ENCODE measurements at regions not wholly inside any gene's neighbourhood (a gene's known extent, or its start where the extent isn't known, plus 50 kb on each side); places are given as distances from the start of the nearest gene placed in this dataset.

DNA sequence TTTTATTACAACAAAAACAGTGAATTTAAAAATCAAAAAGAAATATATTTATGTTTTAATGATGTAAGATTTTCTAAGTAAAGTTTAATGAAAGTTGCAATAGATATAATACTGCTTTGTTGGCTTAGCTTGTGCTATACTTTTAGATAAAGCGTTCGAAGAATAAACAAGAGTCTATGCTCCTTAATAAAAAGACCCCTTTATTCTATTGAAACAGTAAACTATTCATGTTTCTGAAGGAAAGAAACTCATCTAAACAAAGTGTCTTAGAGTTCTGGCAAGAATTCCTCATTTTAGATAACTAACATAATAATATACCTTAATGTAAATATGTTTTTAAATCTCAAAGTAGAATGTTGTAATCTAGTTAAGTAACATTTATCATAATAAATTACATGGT, 179.0 kb downstream of the RASSF9 start (continued):
- TF ChIP-seq, protein P1, sequence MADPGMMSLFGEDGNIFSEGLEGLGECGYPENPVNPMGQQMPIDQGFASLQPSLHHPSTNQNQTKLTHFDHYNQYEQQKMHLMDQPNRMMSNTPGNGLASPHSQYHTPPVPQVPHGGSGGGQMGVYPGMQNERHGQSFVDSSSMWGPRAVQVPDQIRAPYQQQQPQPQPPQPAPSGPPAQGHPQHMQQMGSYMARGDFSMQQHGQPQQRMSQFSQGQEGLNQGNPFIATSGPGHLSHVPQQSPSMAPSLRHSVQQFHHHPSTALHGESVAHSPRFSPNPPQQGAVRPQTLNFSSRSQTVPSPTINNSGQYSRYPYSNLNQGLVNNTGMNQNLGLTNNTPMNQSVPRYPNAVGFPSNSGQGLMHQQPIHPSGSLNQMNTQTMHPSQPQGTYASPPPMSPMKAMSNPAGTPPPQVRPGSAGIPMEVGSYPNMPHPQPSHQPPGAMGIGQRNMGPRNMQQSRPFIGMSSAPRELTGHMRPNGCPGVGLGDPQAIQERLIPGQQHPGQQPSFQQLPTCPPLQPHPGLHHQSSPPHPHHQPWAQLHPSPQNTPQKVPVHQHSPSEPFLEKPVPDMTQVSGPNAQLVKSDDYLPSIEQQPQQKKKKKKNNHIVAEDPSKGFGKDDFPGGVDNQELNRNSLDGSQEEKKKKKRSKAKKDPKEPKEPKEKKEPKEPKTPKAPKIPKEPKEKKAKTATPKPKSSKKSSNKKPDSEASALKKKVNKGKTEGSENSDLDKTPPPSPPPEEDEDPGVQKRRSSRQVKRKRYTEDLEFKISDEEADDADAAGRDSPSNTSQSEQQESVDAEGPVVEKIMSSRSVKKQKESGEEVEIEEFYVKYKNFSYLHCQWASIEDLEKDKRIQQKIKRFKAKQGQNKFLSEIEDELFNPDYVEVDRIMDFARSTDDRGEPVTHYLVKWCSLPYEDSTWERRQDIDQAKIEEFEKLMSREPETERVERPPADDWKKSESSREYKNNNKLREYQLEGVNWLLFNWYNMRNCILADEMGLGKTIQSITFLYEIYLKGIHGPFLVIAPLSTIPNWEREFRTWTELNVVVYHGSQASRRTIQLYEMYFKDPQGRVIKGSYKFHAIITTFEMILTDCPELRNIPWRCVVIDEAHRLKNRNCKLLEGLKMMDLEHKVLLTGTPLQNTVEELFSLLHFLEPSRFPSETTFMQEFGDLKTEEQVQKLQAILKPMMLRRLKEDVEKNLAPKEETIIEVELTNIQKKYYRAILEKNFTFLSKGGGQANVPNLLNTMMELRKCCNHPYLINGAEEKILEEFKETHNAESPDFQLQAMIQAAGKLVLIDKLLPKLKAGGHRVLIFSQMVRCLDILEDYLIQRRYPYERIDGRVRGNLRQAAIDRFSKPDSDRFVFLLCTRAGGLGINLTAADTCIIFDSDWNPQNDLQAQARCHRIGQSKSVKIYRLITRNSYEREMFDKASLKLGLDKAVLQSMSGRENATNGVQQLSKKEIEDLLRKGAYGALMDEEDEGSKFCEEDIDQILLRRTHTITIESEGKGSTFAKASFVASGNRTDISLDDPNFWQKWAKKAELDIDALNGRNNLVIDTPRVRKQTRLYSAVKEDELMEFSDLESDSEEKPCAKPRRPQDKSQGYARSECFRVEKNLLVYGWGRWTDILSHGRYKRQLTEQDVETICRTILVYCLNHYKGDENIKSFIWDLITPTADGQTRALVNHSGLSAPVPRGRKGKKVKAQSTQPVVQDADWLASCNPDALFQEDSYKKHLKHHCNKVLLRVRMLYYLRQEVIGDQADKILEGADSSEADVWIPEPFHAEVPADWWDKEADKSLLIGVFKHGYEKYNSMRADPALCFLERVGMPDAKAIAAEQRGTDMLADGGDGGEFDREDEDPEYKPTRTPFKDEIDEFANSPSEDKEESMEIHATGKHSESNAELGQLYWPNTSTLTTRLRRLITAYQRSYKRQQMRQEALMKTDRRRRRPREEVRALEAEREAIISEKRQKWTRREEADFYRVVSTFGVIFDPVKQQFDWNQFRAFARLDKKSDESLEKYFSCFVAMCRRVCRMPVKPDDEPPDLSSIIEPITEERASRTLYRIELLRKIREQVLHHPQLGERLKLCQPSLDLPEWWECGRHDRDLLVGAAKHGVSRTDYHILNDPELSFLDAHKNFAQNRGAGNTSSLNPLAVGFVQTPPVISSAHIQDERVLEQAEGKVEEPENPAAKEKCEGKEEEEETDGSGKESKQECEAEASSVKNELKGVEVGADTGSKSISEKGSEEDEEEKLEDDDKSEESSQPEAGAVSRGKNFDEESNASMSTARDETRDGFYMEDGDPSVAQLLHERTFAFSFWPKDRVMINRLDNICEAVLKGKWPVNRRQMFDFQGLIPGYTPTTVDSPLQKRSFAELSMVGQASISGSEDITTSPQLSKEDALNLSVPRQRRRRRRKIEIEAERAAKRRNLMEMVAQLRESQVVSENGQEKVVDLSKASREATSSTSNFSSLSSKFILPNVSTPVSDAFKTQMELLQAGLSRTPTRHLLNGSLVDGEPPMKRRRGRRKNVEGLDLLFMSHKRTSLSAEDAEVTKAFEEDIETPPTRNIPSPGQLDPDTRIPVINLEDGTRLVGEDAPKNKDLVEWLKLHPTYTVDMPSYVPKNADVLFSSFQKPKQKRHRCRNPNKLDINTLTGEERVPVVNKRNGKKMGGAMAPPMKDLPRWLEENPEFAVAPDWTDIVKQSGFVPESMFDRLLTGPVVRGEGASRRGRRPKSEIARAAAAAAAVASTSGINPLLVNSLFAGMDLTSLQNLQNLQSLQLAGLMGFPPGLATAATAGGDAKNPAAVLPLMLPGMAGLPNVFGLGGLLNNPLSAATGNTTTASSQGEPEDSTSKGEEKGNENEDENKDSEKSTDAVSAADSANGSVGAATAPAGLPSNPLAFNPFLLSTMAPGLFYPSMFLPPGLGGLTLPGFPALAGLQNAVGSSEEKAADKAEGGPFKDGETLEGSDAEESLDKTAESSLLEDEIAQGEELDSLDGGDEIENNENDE (IDR thresholded peaks at IDR 0.05; ENCODE audit: insufficient replicate concordance, low read length): no peak
- no peak for TF ChIP-seq CBX5 (IDR thresholded peaks at IDR 0.05; ENCODE audit: low read depth, low read length)
- TF ChIP-seq, protein P2, sequence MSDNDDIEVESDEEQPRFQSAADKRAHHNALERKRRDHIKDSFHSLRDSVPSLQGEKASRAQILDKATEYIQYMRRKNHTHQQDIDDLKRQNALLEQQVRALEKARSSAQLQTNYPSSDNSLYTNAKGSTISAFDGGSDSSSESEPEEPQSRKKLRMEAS (IDR thresholded peaks at IDR 0.05): no peak
- TF ChIP-seq PHF8 (conservative IDR thresholded peaks at IDR 0.05; ENCODE audit: low read depth, low read length): no peak
- no peak for TF ChIP-seq TAF1 (IDR thresholded peaks at IDR 0.05; ENCODE audit: low read depth, low read length)
- no peak for TF ChIP-seq ZNF274 (IDR thresholded peaks at IDR 0.05; ENCODE audit: borderline replicate concordance, extremely low read depth, low read length)
- no peak for TF ChIP-seq MAFK (IDR thresholded peaks at IDR 0.05; ENCODE audit: low read depth, low read length)
- TF ChIP-seq KDM1A (IDR thresholded peaks at IDR 0.05; ENCODE audit: borderline replicate concordance, low read length): no peak
- no peak for TF ChIP-seq CHD1 (IDR thresholded peaks at IDR 0.05; ENCODE audit: low read depth, low read length)
